SU-DHL-6 (cell line): ENCODE measurements at regions not wholly inside any gene's neighbourhood (a gene's known extent, or its start where the extent isn't known, plus 50 kb on each side); places are given as distances from the start of the nearest gene placed in this dataset.

Source experiments
- H2AFZ ChIP-seq: fragments of 200-600 bp; sonication (generic); 2 replicates; pipeline ENCODE4 v1.6.1; 2014; ENCODE audit warnings: low read depth, mild to moderate bottlenecking, moderate library complexity, mixed read lengths, antibody characterized with exemption, low read length; ENCODE audit not compliant: severe bottlenecking
- H3F3A ChIP-seq: fragments of 200-600 bp; shearing (Covaris generic); 2 replicates; pipeline ENCODE4 v1.6.0; 2016; ENCODE audit warnings: antibody characterized with exemption, mild to moderate bottlenecking; ENCODE audit not compliant: insufficient read depth
- H3K27ac ChIP-seq: fragments of 200-600 bp; sonication (generic); 2 replicates; pipeline ENCODE4 v1.5.1; 2016; ENCODE audit warnings: low read depth, mild to moderate bottlenecking, low read length, moderate library complexity, mixed read lengths
- H3K27me3 ChIP-seq: fragments of 200-600 bp; sonication (generic), shearing (Covaris generic); 2 replicates; pipeline ENCODE4 v1.6.0; 2014; ENCODE audit warnings: mild to moderate bottlenecking, low read length
- H3K36me3 ChIP-seq: fragments of 200-600 bp; sonication (generic); 2 replicates; pipeline ENCODE4 v1.6.1; 2014; ENCODE audit warnings: mild to moderate bottlenecking, low read length, mixed read lengths
- H3K4me2 ChIP-seq: fragments of 300-600, 200-600 bp; shearing (Covaris generic), sonication (generic); 2 replicates; pipeline ENCODE4 v1.6.0; 2014; ENCODE audit warnings: low read length, low read depth, mild to moderate bottlenecking; ENCODE audit not compliant: poor library complexity, severe bottlenecking
- H3K4me3 ChIP-seq: fragments of 200-600 bp; sonication (generic); 2 replicates; pipeline ENCODE4 v1.5.1; 2014; ENCODE audit warnings: antibody characterized with exemption, low read length, mild to moderate bottlenecking, mixed read lengths; ENCODE audit not compliant: insufficient read depth, poor library complexity, severe bottlenecking
- H3K79me2 ChIP-seq: fragments of 200-600 bp; sonication (generic); 2 replicates; pipeline ENCODE4 v1.6.1; 2014; ENCODE audit warnings: mild to moderate bottlenecking, low read length, moderate library complexity; ENCODE audit not compliant: insufficient read depth
- H3K9ac ChIP-seq: fragments of 200-600 bp; sonication (generic); 2 replicates; pipeline ENCODE4 v1.7.0; 2014; ENCODE audit warnings: mild to moderate bottlenecking, low read length
- H3K9me2 ChIP-seq: fragments of 200-600 bp; sonication (generic); replicated peaks from 2 replicates; pipeline ENCODE4 v1.6.1; 2014; ENCODE audit warnings: low read length; ENCODE audit not compliant: insufficient read depth
- H3K9me3 ChIP-seq: fragments of 200-600 bp; sonication (generic); 2 replicates; pipeline ENCODE4 v1.6.1; 2014; ENCODE audit warnings: low read length, mixed read lengths; ENCODE audit not compliant: insufficient read depth
- H4K20me1 ChIP-seq: fragments of 200-600 bp; sonication (generic); 2 replicates; pipeline ENCODE4 v1.6.1; 2014; ENCODE audit warnings: low read depth, mild to moderate bottlenecking, antibody characterized with exemption, low read length, moderate library complexity, mixed read lengths
- EZH2phosphoT487 ChIP-seq: fragments of 200-600 bp; sonication (generic), shearing (Covaris generic); conservative IDR thresholded peaks from 2 replicates; pipeline ENCODE4 v1.6.1; 2018; ENCODE audit warnings: mild to moderate bottlenecking, antibody characterized with exemption, low read length, moderate library complexity, mixed read lengths
- TF ChIP-seq, protein P1 (sequence below): fragments of 200-600 bp; sonication (generic); IDR thresholded peaks from one replicate; pipeline ENCODE4 v1.5.1; 2017; ENCODE audit warnings: antibody characterized with exemption, mild to moderate bottlenecking, low read length, moderate library complexity; ENCODE audit not compliant: insufficient read depth, poor library complexity, severe bottlenecking

GRCh38 chr20:52291109-52291508 is 99.5 kb upstream of the ZFP64 start:
- H3K9ac ChIP-seq: no peak overlapping the region
- H3F3A ChIP-seq: no peaks in the 10 kb centered on the region
- no peaks in the 10 kb centered on the region for H3K79me2 ChIP-seq
- no peaks in the 10 kb centered on the region for H3K9me2 ChIP-seq
- H3K9me3 ChIP-seq: no peaks in the 10 kb centered on the region
- no peaks in the 10 kb centered on the region for H3K36me3 ChIP-seq
- H3K27ac ChIP-seq: no peak overlapping the region
- no peak overlapping the region for H3K4me2 ChIP-seq
- H2AFZ ChIP-seq: no peak overlapping the region
- H4K20me1 ChIP-seq: no peaks in the 10 kb centered on the region
- TF ChIP-seq, protein P1, sequence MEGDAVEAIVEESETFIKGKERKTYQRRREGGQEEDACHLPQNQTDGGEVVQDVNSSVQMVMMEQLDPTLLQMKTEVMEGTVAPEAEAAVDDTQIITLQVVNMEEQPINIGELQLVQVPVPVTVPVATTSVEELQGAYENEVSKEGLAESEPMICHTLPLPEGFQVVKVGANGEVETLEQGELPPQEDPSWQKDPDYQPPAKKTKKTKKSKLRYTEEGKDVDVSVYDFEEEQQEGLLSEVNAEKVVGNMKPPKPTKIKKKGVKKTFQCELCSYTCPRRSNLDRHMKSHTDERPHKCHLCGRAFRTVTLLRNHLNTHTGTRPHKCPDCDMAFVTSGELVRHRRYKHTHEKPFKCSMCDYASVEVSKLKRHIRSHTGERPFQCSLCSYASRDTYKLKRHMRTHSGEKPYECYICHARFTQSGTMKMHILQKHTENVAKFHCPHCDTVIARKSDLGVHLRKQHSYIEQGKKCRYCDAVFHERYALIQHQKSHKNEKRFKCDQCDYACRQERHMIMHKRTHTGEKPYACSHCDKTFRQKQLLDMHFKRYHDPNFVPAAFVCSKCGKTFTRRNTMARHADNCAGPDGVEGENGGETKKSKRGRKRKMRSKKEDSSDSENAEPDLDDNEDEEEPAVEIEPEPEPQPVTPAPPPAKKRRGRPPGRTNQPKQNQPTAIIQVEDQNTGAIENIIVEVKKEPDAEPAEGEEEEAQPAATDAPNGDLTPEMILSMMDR: no peak
- no peak for TF ChIP-seq EZH2phosphoT487
- H3K4me3 ChIP-seq: no peak overlapping the region
- H3K27me3 ChIP-seq: no peaks in the 10 kb centered on the region

- H3K27ac ChIP-seq: no peak overlapping the region
- no peaks in the 10 kb centered on the region for H3K36me3 ChIP-seq
- H3K9me2 ChIP-seq: no peaks in the 10 kb centered on the region
- no peak overlapping the region for H3K9ac ChIP-seq
- TF ChIP-seq EZH2phosphoT487: no peak
- TF ChIP-seq, protein P1: no peak
- H3K27me3 ChIP-seq: no peaks in the 10 kb centered on the region
- no peak overlapping the region for H2AFZ ChIP-seq
- H4K20me1 ChIP-seq: no peaks in the 10 kb centered on the region
- no peaks in the 10 kb centered on the region for H3F3A ChIP-seq
- no peaks in the 10 kb centered on the region for H3K79me2 ChIP-seq
- no peak overlapping the region for H3K4me2 ChIP-seq
- no peak overlapping the region for H3K4me3 ChIP-seq
- no peaks in the 10 kb centered on the region for H3K9me3 ChIP-seq
Observed at GRCh38 chr20:52290569-52290968, 99.0 kb upstream of the ZFP64 start.

DNA sequence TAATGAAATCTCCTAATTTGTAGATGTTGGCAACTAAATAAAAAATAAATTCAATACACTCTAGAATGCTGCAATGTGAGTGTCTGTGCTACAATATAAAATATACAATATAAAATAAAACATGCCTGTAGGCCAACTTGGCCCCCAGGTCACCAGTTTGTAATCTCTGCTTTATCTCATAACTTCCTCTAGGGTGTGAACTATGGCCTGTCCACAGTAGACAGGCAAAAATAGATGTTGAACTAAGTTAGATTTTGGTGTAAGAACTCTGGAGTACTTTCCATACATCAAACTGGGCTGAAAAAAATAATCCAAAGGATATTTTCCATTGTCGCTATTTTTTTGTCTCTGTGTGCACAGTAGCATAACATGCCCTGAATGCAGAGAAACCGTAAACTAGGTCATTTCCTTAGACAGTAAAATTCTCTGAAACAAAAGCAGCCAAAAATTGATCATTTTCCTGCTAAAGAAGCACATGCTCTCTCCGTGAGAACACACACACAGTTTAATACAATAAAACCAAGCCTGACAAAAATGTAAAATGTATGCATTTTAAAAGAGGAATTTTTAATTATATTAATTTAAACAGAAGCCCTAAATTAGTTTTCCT is 98.5 kb upstream of the ZFP64 start:
- Histone ChIP-seq H2AFZ (no peak overlapping the region), H3K27ac (no peak overlapping the region), H3K4me3 (no peak overlapping the region), H3K9me3 (no peaks in the 10 kb centered on the region), H3K4me2 (no peak overlapping the region), H4K20me1 (no peaks in the 10 kb centered on the region), H3K27me3 (no peaks in the 10 kb centered on the region), H3K9ac (no peak overlapping the region), H3K79me2 (no peaks in the 10 kb centered on the region), H3K9me2 (no peaks in the 10 kb centered on the region), H3F3A (no peaks in the 10 kb centered on the region), H3K36me3 (no peaks in the 10 kb centered on the region)
- TF ChIP-seq EZH2phosphoT487: no peak
- TF ChIP-seq, protein P1: no peak
